B cell (primary cell): ENCODE measurements at regions not wholly inside any gene's neighbourhood (a gene's known extent, or its start where the extent isn't known, plus 50 kb on each side); places are given as distances from the start of the nearest gene placed in this dataset.

Experiments
- ATAC-seq: fragments of 200-7000 bp; cut with Tn5 transposase; one replicate; pipeline ENCODE4 v1.10.0; 2021; ENCODE audit warnings: low read depth, mild to moderate bottlenecking, moderate number of reproducible peaks, moderate library complexity
- CTCF ChIA-PET: fragments of 350-600 bp; sonication (Branson Sonifier 250); formaldehyde crosslinking; loops from one replicate; lab custom pipeline; 2021; ENCODE audit warnings: antibody characterized with exemption, inconsistent platforms; lab: Charles Lee
- POLR2A ChIA-PET: fragments of 350-600 bp; sonication (Branson Sonifier 250); formaldehyde crosslinking; loops from one replicate; lab custom pipeline; 2021; ENCODE audit warnings: antibody characterized with exemption; lab: Charles Lee
- DNase-seq: peaks from one replicate; pipeline ENCODE4 v3.0.0; 2013
- H2AFZ ChIP-seq: 2 replicates; pipeline ENCODE4 v1.6.1; 2012; ENCODE audit warnings: mild to moderate bottlenecking, low read depth, low read length; ENCODE audit not compliant: insufficient read depth, poor library complexity, severe bottlenecking
- H3K27ac ChIP-seq, 2 donors: 1 replicate in 1 of 2; 2 replicates in 1 of 2; pipeline ENCODE4 v1.5.1; 2012 to 2013; ENCODE audit warnings: low read length in 2 of 2, mild to moderate bottlenecking in 2 of 2, moderate library complexity in 1 of 2
- H3K27me3 ChIP-seq, 4 experiments: fragments of 200-600 bp in 1 of 4; sonication (generic) in 1 of 4; replicated peaks in 1 of 4; 1 replicate in 2 of 4; 2 replicates in 2 of 4; pipeline versions ENCODE4 v1.6.1 to v1.7.0; 2013 to 2016; ENCODE audit warnings: low read length in 3 of 4, mild to moderate bottlenecking in 2 of 4, mixed read lengths in 1 of 4, moderate library complexity in 1 of 4; ENCODE audit not compliant: insufficient read depth in 4 of 4, control insufficient read depth in 3 of 4; ENCODE audit errors: control extremely low read depth in 1 of 4
- H3K36me3 ChIP-seq, 2 experiments: replicated peaks in 1 of 2; 1 replicate in 1 of 2; 2 replicates in 1 of 2; pipeline versions ENCODE4 v1.6.1 to v1.7.1; 2013; ENCODE audit warnings: low read length in 1 of 2; ENCODE audit not compliant: insufficient read depth in 2 of 2, control insufficient read depth in 1 of 2; ENCODE audit errors: control extremely low read depth in 1 of 2, extremely low read depth in 1 of 2
- H3K4me1 ChIP-seq, 2 donors: fragments of 200-600 bp in 1 of 2; sonication (generic) in 1 of 2; 1 replicate in 1 of 2; 2 replicates in 1 of 2; pipeline versions ENCODE4 v1.5.1 to v1.6.1; 2013 to 2017; ENCODE audit warnings: low read length in 2 of 2; ENCODE audit not compliant: control insufficient read depth in 2 of 2, insufficient read depth in 2 of 2
- H3K4me2 ChIP-seq: replicated peaks from 2 replicates; pipeline ENCODE3; 2012; ENCODE audit warnings: mild to moderate bottlenecking, low read depth, low read length; ENCODE audit not compliant: poor library complexity, severe bottlenecking
- H3K4me3 ChIP-seq, 5 experiments: fragments of 200-600 bp in 1 of 5; sonication (generic) in 1 of 5; 1 replicate in 3 of 5; 2 replicates in 2 of 5; pipeline versions ENCODE4 v1.5.1 to v1.7.0; 2011 to 2016; ENCODE audit warnings: low read length in 4 of 5, mild to moderate bottlenecking in 4 of 5, low read depth in 2 of 5, control low read depth in 1 of 5, moderate library complexity in 1 of 5; ENCODE audit not compliant: insufficient read depth in 1 of 5; ENCODE audit errors: control extremely low read depth in 1 of 5, extremely low read depth in 1 of 5
- H3K79me2 ChIP-seq: fragments of 200-600 bp; sonication (generic); one replicate; pipeline ENCODE4 v1.6.0; 2016; ENCODE audit warnings: low read length; ENCODE audit not compliant: control insufficient read depth, insufficient read depth
- H3K9ac ChIP-seq: fragments of 200-600 bp; sonication (generic); 2 replicates; pipeline ENCODE4 v1.6.1; 2017; ENCODE audit warnings: mild to moderate bottlenecking, low read length, moderate library complexity
- H3K9me3 ChIP-seq, 3 donors: one replicate each; pipeline versions ENCODE4 v1.6.1 to v1.7.1; 2013; ENCODE audit warnings: low read length in 2 of 3; ENCODE audit not compliant: control insufficient read depth in 2 of 3, insufficient read depth in 1 of 3; ENCODE audit errors: control extremely low read depth in 1 of 3
- H4K20me1 ChIP-seq: 2 replicates; pipeline ENCODE4 v1.6.0; 2012; ENCODE audit warnings: mild to moderate bottlenecking, low read length; ENCODE audit not compliant: insufficient read depth, control insufficient read depth, poor library complexity, severe bottlenecking
- H3K27ac Mint-ChIP-seq: one replicate; pipeline ENCODE4 v1.8.0; 2021; ENCODE audit warnings: mixed read lengths
- H3K27me3 Mint-ChIP-seq: one replicate; pipeline ENCODE4 v1.8.0; 2021; ENCODE audit warnings: mixed read lengths
- H3K4me1 Mint-ChIP-seq: one replicate; pipeline ENCODE4 v1.8.0; 2021; ENCODE audit warnings: mixed read lengths
- H3K4me3 Mint-ChIP-seq: one replicate; pipeline ENCODE4 v1.8.0; 2021; ENCODE audit warnings: mixed read lengths
- H3K9me3 Mint-ChIP-seq: one replicate; pipeline ENCODE4 v1.8.0; 2022; ENCODE audit warnings: mixed read lengths; ENCODE audit not compliant: insufficient read depth
- CTCF ChIP-seq: fragments of 200-600 bp; IDR thresholded peaks from one replicate; pipeline ENCODE4 v1.8.0; 2022; ENCODE audit warnings: antibody characterized with exemption, mild to moderate bottlenecking
- EZH2 ChIP-seq: IDR thresholded peaks from 2 replicates; pipeline ENCODE4 v1.6.1; 2012; ENCODE audit warnings: borderline replicate concordance, low read depth, mild to moderate bottlenecking, moderate library complexity, low read length; ENCODE audit not compliant: insufficient read depth, poor library complexity, severe bottlenecking
- WGBS: methylation state at CpG from one replicate; pipeline ENCODE4 v1.1.5; 2013; ENCODE audit warnings: missing lambda C conversion rate; ENCODE audit not compliant: insufficient coverage; 5-methylcytosine and 5-hydroxymethylcytosine counted together
- intact Hi-C: fragments of 100-400 bp; cut with micrococcal nuclease; formaldehyde crosslinking; loops from one replicate; pipeline ENCODE4 v1.10.0; 2022

GRCh38 chr3:82236257-82236656, 474.8 kb upstream of the GBE1 start:
- H3K9ac ChIP-seq, result no peak overlapping the region
- no peak overlapping the region for H3K4me3 Mint-ChIP-seq
- ATAC-seq (no peak), DNase-seq (no peak)
- H3K36me3 ChIP-seq, result no peaks in the 10 kb centered on the region
- ChIA-PET POLR2A (no interaction called here), CTCF (no interaction called here)
- no peak overlapping the region for H3K27ac ChIP-seq
- no peak overlapping the region for H3K4me2 ChIP-seq
- no peaks in the 10 kb centered on the region for H4K20me1 ChIP-seq
- no peaks in the 10 kb centered on the region for H3K27me3 ChIP-seq
- H3K27me3 Mint-ChIP-seq, result no peaks in the 10 kb centered on the region
- no peaks in the 10 kb centered on the region for H3K9me3 ChIP-seq
- no peaks in the 10 kb centered on the region for H3K9me3 Mint-ChIP-seq
- TF ChIP-seq EZH2 (no peak), CTCF (no peak)
- no CpG with 5 or more reads among the region's 3 CpGs for WGBS
- no peak overlapping the region for H2AFZ ChIP-seq
- H3K4me3 ChIP-seq, result no peak overlapping the region
- no peaks in the 10 kb centered on the region for H3K4me1 ChIP-seq
- H3K27ac Mint-ChIP-seq, result no peak overlapping the region
- peaks cover 3% of the 10 kb centered on the region for H3K4me1 Mint-ChIP-seq
- H3K79me2 ChIP-seq, result no peaks in the 10 kb centered on the region
- intact Hi-C loops, result no loop called here

- ChIA-PET POLR2A (no interaction called here), CTCF (no interaction called here)
- Mint-ChIP-seq H3K27me3 (no peaks in the 10 kb centered on the region), H3K4me3 (peak overlapping the region; percentile 46), H3K9me3 (no peaks in the 10 kb centered on the region), H3K27ac (no peak overlapping the region), H3K4me1 (peaks cover 8% of the 10 kb centered on the region)
- Histone ChIP-seq H3K4me1 (no peaks in the 10 kb centered on the region), H3K9me3 (peaks cover 0 to 18% (median 0%) of the 10 kb centered on the region in 3 donors), H3K27ac (peak overlapping the region in 1 of 2 donors; percentile 8), H3K27me3 (no peaks in the 10 kb centered on the region), H3K4me2 (peak overlapping the region; percentile 33), H3K79me2 (no peaks in the 10 kb centered on the region), H3K4me3 (no peak overlapping the region), H4K20me1 (no peaks in the 10 kb centered on the region), H3K9ac (no peak overlapping the region), H2AFZ (peak overlapping the region; percentile 27), H3K36me3 (no peaks in the 10 kb centered on the region)
- intact Hi-C loops, result no loop called here
- DNase-seq, result peak; percentile 4
- no peak for TF ChIP-seq CTCF
- no peak for TF ChIP-seq EZH2
- ATAC-seq, result no peak
- 0% methylated on average over 2 of the region's 4 CpGs for WGBS
Measured at GRCh38 chr3:82229397-82229796, 468.0 kb upstream of the GBE1 start.
